ENCODE measurements at regions not wholly inside any gene's neighbourhood (a gene's known extent, or its start where the extent isn't known, plus 50 kb on each side); places are given as distances from the start of the nearest gene placed in this dataset.
"Not testable (repeated sequence)": the region's sequence is repeated elsewhere in the genome, so short reads cannot be mapped to it uniquely, and the experiment has no call there.

- no peak overlapping the region for H3K27ac ChIP-seq
- DNase-seq (ENCODE audit: low read depth, low spot score): no peak
These were observed 281.1 kb downstream of the AACS start for GRCh38 chr12:125346362-125346761.

- DNase-seq (ENCODE audit: low read depth, low spot score): no peak
- H3K27ac ChIP-seq: no peak overlapping the region
These were observed 286.6 kb downstream of the AACS start for GRCh38 chr12:125351788-125352187.

DNA sequence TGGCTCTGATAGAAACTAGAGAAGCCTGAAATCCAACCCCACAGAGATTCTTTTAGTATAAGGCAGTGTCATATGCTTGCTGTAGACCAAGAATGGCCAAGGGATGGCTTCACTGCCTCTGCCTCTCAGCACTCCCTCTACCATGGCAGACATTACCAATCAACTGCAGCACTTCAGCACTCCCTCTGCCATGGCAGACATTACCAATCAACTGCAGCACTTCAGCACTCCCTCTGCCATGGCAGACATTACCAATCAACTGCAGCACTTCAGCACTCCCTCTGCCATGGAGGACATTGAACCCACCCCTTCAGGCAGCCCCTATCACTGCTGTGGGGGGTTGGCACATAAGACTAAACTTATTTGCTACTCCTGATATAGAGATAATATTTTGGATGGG lies 287.8 kb downstream of the AACS start:
- DNase-seq (ENCODE audit: low read depth, low spot score); H3K27ac ChIP-seq: not testable (repeated sequence)

GRCh38 chr12:125353871-125354270 lies 288.6 kb downstream of the AACS start:
- H3K27ac ChIP-seq: no peak overlapping the region
- no peak for DNase-seq (ENCODE audit: low read depth, low spot score)

DNA sequence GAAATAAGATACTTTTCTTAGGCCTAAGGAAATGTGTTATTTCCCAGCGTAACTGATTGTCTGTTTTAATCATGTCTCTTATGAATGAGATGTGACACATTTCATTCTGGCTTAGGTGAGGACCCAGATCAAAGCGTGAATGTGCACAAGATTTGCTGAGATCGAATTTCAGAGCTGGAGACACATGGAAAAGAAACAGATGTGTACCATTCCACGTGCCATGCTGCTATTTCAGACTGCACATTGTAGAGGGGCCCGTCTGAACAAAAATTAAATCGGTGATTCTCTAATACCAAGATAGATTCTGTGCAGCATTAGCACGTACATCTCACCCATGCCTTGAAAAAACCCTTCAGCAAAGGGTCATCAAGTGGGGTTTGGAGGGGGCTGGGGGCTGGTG lies 290.4 kb downstream of the AACS start:
- H3K27ac ChIP-seq: no peak overlapping the region
- no peak for DNase-seq (ENCODE audit: low read depth, low spot score)

- DNase-seq (ENCODE audit: low read depth, low spot score): no peak
- H3K27ac ChIP-seq: no peak overlapping the region
These were observed 290.9 kb downstream of the AACS start for GRCh38 chr12:125356111-125356510.

DNA sequence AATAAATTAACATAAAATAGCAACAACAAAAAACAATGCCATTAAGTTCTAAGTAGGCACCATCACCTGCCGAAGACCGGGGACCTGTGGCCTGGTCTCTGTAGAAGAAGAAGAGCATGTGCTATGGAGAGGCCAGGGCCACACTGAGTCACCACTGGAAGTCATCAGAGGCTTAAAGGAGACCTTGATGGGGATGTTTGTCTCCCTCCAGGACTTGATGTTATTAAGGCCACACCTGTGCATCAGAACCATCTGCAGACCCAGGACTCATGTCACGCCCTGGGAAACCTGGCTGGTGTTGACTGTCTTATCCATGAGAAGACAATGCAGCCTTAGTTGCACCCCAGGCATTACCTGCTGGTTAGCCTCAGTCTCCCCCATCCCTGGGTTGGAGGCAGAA lies 292.3 kb downstream of the AACS start:
- no peak overlapping the region for H3K27ac ChIP-seq
- DNase-seq (ENCODE audit: low read depth, low spot score): no peak

DNA sequence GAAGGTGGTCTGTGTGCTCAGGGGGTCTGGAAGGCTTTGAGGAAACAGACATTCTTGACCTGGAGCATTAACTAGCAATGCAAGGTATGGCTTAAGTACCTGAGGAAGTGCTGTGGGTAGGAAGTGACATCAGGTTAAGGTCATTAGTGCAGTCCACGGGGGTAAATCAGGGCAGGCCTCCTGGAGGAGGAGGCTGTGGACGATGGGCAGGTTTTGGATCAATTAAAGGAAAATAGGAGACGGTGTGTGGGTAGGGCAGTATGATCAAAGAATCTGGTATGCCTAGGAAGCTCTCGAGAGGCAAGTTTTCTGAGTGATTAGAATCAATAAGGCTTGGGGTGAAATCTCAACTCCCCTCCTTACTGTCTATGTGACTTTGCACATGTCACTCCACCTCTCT lies 295.3 kb downstream of the AACS start:
- no peak for DNase-seq (ENCODE audit: low read depth, low spot score)

DNA sequence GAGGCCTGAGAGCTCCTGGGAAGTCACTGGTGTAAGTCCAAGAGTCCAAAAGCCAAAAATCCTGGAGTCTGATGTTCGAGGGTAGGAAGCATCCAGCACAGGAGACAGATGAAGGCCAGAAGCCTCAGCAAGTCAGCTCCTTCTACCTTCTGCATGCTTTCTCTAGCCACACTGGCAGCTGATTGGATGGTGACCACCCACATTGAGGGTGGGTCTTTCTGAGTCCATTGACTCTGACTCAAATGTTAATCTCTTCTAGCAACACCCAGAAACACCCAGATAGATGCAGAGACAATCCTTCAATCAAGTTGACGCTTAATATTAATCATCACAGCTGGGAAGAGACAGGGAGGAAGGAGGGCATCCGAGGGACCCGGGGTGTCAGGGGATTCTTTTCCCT lies 305.8 kb downstream of the AACS start:
- no peak overlapping the region for H3K27ac ChIP-seq
- DNase-seq (ENCODE audit: low read depth, low spot score): no peak

More for the DNA sequence above, 295.3 kb downstream of the AACS start:
- H3K27ac ChIP-seq: no peak overlapping the region

DNA sequence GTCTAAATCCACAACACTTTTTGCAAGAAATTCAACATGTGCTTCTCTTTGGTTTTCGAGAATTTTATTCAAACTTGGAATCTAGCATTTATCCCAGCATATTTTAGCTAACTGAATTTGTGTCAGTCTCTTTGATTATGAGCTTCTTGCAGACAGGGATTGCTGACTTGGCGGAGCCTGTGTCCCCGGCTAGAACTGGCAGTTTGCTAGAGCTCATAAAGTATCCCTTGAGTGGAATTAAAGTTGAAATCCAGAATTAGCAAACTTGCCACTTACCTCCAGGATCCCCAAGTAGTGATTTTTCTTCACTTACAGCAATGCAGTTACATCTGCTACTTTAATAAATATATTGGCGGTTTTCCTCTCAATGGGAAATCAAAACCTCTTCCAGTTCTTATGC lies 306.9 kb downstream of the AACS start:
- no peak overlapping the region for H3K27ac ChIP-seq
- no peak for DNase-seq (ENCODE audit: low read depth, low spot score)

- no peak for DNase-seq (ENCODE audit: low read depth, low spot score)
These were observed 308.1 kb downstream of the AACS start for GRCh38 chr12:125373375-125373774.

DNA sequence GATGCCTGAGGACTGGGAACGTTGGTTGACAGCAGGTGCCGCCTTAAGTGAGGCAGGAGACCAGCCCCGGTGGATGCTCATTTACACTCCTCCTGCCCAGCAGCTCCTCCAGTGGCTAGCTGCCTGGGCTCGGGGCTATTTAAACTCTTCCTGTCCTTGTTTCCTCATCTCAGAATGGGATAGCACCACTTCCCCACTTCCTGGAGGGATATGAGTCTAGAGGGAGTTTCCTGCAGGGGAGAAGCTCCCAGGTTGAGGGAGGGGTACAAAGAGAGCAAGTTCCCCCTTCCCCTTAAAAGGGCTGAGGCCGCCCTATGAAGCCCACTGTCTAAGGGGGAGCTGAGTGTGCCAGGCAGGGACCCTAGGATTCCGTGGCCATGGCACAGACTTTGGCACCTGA lies 311.2 kb downstream of the AACS start:
- DNase-seq (ENCODE audit: low read depth, low spot score): no peak
- H3K27ac ChIP-seq: no peak overlapping the region

More at GRCh38 chr12:125373375-125373774, 308.1 kb downstream of the AACS start:
- H3K27ac ChIP-seq: no peak overlapping the region

- no peak overlapping the region for H3K27ac ChIP-seq
- no peak for DNase-seq (ENCODE audit: low read depth, low spot score)
These were observed 311.9 kb downstream of the AACS start for GRCh38 chr12:125377093-125377492.

GRCh38 chr12:125381373-125381772 lies 316.1 kb downstream of the AACS start:
- DNase-seq (ENCODE audit: low read depth, low spot score): no peak
- no peak overlapping the region for H3K27ac ChIP-seq

- no peak for DNase-seq (ENCODE audit: low read depth, low spot score)
These were observed 317.7 kb downstream of the AACS start for GRCh38 chr12:125382926-125383325.

GRCh38 chr12:125386652-125387051 lies 321.4 kb downstream of the AACS start:
- no peak overlapping the region for H3K27ac ChIP-seq
- no peak for DNase-seq (ENCODE audit: low read depth, low spot score)

More at GRCh38 chr12:125382926-125383325, 317.7 kb downstream of the AACS start:
- H3K27ac ChIP-seq: no peak overlapping the region

DNA sequence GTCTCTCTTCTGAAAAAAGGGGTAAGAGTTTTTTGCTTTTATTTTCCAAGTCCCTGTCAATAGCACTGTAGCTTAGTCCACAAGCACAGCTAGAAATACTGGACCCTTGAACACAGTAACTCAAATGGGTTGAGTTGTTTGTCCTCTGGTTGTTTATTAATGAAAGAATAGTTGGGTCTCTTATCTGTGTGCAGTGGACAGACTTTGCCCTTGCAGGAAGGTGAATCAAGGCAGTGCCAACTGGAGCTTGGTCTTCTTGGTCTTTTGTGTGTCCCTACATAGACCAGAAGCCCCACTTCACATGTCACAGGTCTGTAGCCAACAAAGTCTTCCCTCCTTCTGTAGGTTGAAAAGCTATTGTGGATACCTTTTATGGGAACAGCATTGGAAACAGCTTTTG lies 322.0 kb downstream of the AACS start:
- no peak for DNase-seq (ENCODE audit: low read depth, low spot score)
- H3K27ac ChIP-seq: no peak overlapping the region

GRCh38 chr12:125389061-125389697 lies 323.9 kb downstream of the AACS start:
- no peak for DNase-seq (ENCODE audit: low read depth, low spot score)
- no peak overlapping the region for H3K27ac ChIP-seq

DNA sequence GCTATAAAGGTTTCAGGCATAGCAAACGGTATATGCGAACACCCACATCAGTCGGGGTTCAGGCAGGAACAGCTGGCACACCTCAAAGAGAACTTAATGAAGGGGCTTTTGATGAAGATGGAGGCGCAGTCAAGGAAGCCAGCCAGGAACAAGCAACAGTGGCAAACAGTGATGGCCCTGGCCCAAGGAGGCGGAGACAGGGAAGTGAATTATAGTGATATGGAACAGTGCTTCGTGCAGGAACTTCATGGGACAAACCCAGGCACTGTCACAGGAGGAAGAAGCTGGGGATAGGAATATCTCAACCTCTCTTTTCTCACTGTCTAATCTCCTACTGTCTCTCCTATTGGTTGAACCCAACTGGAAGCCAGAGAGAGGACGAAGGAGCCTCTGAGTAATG lies 328.3 kb downstream of the AACS start:
- no peak for DNase-seq (ENCODE audit: low read depth, low spot score)
- H3K27ac ChIP-seq: no peak overlapping the region

DNA sequence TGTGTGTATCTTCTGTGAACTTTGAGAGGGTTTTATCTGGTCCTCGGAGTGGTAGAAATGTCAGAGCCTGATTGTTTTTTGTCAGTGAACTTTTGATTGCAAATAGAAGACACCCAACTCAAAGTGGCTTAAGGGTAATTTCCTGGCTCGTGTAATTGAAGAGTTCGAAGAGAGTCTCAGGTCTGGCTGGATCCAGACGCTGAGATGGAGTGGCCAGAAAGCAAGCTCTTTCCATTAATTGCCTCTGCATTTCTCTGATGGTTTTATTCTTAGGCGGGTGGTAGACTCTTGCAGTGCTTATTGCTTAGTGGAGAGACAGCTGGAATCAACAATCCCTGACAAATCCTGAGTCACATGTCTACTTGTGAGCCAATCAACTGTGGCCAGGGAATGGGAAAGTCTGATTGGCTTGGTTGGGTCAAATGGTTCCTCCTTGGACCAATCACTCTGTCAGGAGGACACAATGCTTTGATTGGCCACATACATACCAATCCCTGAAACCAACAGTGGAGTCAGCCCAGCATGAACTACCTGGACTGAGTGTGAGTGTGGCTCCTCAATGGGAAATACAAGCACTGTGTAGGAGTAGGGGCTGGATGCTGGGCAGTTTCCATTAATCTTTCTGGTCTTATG lies 330.5 kb downstream of the AACS start:
- DNase-seq (ENCODE audit: low read depth, low spot score): no peak
- H3K27ac ChIP-seq: no peak overlapping the region

GRCh38 chr12:125399489-125399888 lies 334.3 kb downstream of the AACS start:
- no peak overlapping the region for H3K27ac ChIP-seq
- DNase-seq (ENCODE audit: low read depth, low spot score): no peak
